ENCODE measurements at regions not wholly inside any gene's neighbourhood (a gene's known extent, or its start where the extent isn't known, plus 50 kb on each side); places are given as distances from the start of the nearest gene placed in this dataset.

DNA sequence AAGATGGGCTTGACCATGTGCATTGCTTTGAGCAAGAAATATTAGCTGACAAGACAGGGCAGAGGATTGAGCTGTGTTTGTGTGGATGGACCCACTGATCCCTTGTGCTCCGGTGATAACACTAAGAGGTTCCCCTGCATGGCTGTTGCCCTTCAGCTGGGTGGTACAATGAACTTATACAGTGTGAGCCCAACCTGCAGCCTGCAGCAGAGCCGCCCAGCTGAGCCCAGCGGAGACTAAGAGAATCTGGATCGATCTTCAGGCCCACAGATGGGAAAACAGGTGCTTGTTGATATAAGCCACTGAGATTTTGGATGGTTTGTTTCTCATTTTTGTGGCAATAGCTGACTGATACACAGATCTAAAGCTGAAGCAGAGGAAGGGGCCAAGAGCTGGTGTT lies 177.4 kb upstream of the SYT13 start:
- TF ChIP-seq ZFP30 (CRISPR knock-in tag; IDR thresholded peaks at IDR 0.05) (no peak), RARB (CRISPR knock-in tag; IDR thresholded peaks at IDR 0.05) (no peak), ARNTL (CRISPR knock-in tag; IDR thresholded peaks at IDR 0.05; ENCODE audit: borderline replicate concordance, low read depth) (no peak), TCF4 (CRISPR knock-in tag; IDR thresholded peaks at IDR 0.05; ENCODE audit: borderline replicate concordance) (no peak), ZC3H10 (CRISPR knock-in tag; IDR thresholded peaks at IDR 0.05) (no peak), ZNF8 (CRISPR knock-in tag; IDR thresholded peaks at IDR 0.05) (no peak), PPARA (CRISPR knock-in tag; IDR thresholded peaks at IDR 0.05; ENCODE audit: borderline replicate concordance) (no peak), CSDC2 (CRISPR knock-in tag; IDR thresholded peaks at IDR 0.05) (no peak), SNAI2 (CRISPR knock-in tag; IDR thresholded peaks at IDR 0.05) (no peak)
- TF ChIP-seq, protein P1, sequence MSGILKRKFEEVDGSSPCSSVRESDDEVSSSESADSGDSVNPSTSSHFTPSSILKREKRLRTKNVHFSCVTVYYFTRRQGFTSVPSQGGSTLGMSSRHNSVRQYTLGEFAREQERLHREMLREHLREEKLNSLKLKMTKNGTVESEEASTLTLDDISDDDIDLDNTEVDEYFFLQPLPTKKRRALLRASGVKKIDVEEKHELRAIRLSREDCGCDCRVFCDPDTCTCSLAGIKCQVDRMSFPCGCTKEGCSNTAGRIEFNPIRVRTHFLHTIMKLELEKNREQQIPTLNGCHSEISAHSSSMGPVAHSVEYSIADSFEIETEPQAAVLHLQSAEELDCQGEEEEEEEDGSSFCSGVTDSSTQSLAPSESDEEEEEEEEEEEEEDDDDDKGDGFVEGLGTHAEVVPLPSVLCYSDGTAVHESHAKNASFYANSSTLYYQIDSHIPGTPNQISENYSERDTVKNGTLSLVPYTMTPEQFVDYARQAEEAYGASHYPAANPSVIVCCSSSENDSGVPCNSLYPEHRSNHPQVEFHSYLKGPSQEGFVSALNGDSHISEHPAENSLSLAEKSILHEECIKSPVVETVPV (CRISPR knock-in tag; IDR thresholded peaks at IDR 0.05): no peak
- TF ChIP-seq, protein P2, sequence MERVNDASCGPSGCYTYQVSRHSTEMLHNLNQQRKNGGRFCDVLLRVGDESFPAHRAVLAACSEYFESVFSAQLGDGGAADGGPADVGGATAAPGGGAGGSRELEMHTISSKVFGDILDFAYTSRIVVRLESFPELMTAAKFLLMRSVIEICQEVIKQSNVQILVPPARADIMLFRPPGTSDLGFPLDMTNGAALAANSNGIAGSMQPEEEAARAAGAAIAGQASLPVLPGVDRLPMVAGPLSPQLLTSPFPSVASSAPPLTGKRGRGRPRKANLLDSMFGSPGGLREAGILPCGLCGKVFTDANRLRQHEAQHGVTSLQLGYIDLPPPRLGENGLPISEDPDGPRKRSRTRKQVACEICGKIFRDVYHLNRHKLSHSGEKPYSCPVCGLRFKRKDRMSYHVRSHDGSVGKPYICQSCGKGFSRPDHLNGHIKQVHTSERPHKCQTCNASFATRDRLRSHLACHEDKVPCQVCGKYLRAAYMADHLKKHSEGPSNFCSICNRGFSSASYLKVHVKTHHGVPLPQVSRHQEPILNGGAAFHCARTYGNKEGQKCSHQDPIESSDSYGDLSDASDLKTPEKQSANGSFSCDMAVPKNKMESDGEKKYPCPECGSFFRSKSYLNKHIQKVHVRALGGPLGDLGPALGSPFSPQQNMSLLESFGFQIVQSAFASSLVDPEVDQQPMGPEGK (CRISPR knock-in tag; IDR thresholded peaks at IDR 0.05; ENCODE audit: borderline replicate concordance): no peak
- TF ChIP-seq, protein P3, sequence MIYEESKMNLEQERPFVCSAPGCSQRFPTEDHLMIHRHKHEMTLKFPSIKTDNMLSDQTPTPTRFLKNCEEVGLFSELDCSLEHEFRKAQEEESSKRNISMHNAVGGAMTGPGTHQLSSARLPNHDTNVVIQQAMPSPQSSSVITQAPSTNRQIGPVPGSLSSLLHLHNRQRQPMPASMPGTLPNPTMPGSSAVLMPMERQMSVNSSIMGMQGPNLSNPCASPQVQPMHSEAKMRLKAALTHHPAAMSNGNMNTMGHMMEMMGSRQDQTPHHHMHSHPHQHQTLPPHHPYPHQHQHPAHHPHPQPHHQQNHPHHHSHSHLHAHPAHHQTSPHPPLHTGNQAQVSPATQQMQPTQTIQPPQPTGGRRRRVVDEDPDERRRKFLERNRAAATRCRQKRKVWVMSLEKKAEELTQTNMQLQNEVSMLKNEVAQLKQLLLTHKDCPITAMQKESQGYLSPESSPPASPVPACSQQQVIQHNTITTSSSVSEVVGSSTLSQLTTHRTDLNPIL (CRISPR knock-in tag; IDR thresholded peaks at IDR 0.05; ENCODE audit: low read depth): no peak
